ENCODE measurements at regions not wholly inside any gene's neighbourhood (a gene's known extent, or its start where the extent isn't known, plus 50 kb on each side); places are given as distances from the start of the nearest gene placed in this dataset.

DNA sequence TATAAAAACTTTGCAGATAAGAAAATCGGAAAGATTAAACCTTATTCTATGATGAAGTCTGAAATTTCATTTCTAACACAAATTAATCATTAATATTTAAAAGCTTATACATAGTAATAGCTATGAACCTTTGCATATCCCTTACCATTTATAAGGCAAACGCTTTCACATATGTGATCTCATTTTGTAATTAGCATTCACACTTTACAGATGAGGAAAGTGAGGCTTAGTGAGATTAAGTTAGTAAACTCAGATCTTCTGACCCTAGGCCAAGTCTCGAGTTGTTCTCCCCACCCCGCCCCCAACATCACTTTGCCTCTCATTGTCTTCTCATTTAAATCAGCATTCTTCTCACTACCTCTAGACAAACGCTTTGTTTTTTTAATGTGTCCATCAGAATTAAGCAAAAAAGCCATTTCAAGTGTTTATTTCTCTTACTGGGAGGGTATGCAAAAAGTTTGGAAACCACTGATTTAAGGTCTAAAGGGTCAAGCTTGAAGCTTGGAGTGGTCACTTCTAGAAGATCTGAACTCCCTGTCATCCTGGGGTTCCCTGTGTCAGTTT lies 172.9 kb upstream of the BCL6 start:
- ChIA-PET RAD21 (ENCODE audit: low non-redundant PET in 1 of 2, low total read pairs in 2 of 2, uncharacterized antibody in 2 of 2, unreplicated experiment in 2 of 2) (no interaction called here), POLR2A (no interaction called here), CTCF (no interaction called here)
- no peak overlapping the region for H3K4me3 ChIP-seq (replicated peaks in 1 of 2; ENCODE audit: low read depth in 1 of 2, low read length in 2 of 2)
- intact Hi-C loops (cut with micrococcal nuclease), result no loop called here
- no peaks in the 10 kb centered on the region for H3K9me3 ChIP-seq (ENCODE audit: control insufficient read depth in 1 of 2, insufficient read depth in 1 of 2, low read depth in 1 of 2, low read length in 2 of 2)
- DNase-seq (ENCODE audit: low read depth, low spot score) (no peak), ATAC-seq (no peak)
- no peak overlapping the region for H2AFZ ChIP-seq (ENCODE audit: low read depth, low read length, poor library complexity, severe bottlenecking)
- no peaks in the 10 kb centered on the region for H4K20me1 ChIP-seq (ENCODE audit: insufficient read depth)
- no peaks in the 10 kb centered on the region for H3K27me3 ChIP-seq (ENCODE audit: insufficient read depth, low read length)
- H3K9ac ChIP-seq (ENCODE audit: low read length), result no peak overlapping the region
- TF ChIP-seq SRF (IDR thresholded peaks at IDR 0.05; ENCODE audit: low read depth) (no peak), EZH2 (IDR thresholded peaks at IDR 0.05) (no peak), ZNF274 (IDR thresholded peaks at IDR 0.05; ENCODE audit: low read depth, low read length) (no peak), JUND (IDR thresholded peaks at IDR 0.05) (no peak), POLR2A (IDR thresholded peaks at IDR 0.05; ENCODE audit: borderline replicate concordance, extremely low read depth, insufficient read depth, insufficient read length) (no peak), SIN3A (IDR thresholded peaks at IDR 0.05; ENCODE audit: low read depth) (no peak), EZH2phosphoT487 (IDR thresholded peaks at IDR 0.05; ENCODE audit: borderline replicate concordance) (no peak), TCF7L2 (IDR thresholded peaks at IDR 0.05; ENCODE audit: borderline replicate concordance, extremely low read depth, insufficient read depth, insufficient read length) (no peak), EGR1 (IDR thresholded peaks at IDR 0.05; ENCODE audit: low read depth) (no peak), CEBPB (IDR thresholded peaks at IDR 0.05; ENCODE audit: low read depth) (no peak), ELF1 (IDR thresholded peaks at IDR 0.05; ENCODE audit: borderline replicate concordance, low read depth) (no peak), ZFX (IDR thresholded peaks at IDR 0.05) (no peak)
- TF ChIP-seq, protein P1, sequence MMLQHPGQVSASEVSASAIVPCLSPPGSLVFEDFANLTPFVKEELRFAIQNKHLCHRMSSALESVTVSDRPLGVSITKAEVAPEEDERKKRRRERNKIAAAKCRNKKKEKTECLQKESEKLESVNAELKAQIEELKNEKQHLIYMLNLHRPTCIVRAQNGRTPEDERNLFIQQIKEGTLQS (IDR thresholded peaks at IDR 0.05), result no peak
- TF ChIP-seq, protein P2, sequence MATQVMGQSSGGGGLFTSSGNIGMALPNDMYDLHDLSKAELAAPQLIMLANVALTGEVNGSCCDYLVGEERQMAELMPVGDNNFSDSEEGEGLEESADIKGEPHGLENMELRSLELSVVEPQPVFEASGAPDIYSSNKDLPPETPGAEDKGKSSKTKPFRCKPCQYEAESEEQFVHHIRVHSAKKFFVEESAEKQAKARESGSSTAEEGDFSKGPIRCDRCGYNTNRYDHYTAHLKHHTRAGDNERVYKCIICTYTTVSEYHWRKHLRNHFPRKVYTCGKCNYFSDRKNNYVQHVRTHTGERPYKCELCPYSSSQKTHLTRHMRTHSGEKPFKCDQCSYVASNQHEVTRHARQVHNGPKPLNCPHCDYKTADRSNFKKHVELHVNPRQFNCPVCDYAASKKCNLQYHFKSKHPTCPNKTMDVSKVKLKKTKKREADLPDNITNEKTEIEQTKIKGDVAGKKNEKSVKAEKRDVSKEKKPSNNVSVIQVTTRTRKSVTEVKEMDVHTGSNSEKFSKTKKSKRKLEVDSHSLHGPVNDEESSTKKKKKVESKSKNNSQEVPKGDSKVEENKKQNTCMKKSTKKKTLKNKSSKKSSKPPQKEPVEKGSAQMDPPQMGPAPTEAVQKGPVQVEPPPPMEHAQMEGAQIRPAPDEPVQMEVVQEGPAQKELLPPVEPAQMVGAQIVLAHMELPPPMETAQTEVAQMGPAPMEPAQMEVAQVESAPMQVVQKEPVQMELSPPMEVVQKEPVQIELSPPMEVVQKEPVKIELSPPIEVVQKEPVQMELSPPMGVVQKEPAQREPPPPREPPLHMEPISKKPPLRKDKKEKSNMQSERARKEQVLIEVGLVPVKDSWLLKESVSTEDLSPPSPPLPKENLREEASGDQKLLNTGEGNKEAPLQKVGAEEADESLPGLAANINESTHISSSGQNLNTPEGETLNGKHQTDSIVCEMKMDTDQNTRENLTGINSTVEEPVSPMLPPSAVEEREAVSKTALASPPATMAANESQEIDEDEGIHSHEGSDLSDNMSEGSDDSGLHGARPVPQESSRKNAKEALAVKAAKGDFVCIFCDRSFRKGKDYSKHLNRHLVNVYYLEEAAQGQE (IDR thresholded peaks at IDR 0.05; ENCODE audit: low read depth), result no peak
- TF ChIP-seq, protein P3, sequence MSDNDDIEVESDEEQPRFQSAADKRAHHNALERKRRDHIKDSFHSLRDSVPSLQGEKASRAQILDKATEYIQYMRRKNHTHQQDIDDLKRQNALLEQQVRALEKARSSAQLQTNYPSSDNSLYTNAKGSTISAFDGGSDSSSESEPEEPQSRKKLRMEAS (IDR thresholded peaks at IDR 0.05), result no peak
- TF ChIP-seq, protein P4, sequence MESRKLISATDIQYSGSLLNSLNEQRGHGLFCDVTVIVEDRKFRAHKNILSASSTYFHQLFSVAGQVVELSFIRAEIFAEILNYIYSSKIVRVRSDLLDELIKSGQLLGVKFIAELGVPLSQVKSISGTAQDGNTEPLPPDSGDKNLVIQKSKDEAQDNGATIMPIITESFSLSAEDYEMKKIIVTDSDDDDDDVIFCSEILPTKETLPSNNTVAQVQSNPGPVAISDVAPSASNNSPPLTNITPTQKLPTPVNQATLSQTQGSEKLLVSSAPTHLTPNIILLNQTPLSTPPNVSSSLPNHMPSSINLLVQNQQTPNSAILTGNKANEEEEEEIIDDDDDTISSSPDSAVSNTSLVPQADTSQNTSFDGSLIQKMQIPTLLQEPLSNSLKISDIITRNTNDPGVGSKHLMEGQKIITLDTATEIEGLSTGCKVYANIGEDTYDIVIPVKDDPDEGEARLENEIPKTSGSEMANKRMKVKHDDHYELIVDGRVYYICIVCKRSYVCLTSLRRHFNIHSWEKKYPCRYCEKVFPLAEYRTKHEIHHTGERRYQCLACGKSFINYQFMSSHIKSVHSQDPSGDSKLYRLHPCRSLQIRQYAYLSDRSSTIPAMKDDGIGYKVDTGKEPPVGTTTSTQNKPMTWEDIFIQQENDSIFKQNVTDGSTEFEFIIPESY (IDR thresholded peaks at IDR 0.05; ENCODE audit: extremely low read depth, insufficient replicate concordance, low read length), result no peak
- no peaks in the 10 kb centered on the region for H3K9me2 ChIP-seq (ENCODE audit: insufficient read depth)
- no TSS peak for BruUV-seq (replicated peaks)
- H3K4me2 ChIP-seq (ENCODE audit: low read length), result no peak overlapping the region
- H3K79me2 ChIP-seq (ENCODE audit: insufficient read depth, low read length), result no peaks in the 10 kb centered on the region
- peaks cover 5 to 11% of the 10 kb centered on the region in 2 experiments; a peak in 2 of 4 replicates for H3K4me1 ChIP-seq (ENCODE audit: control insufficient read depth in 1 of 2, insufficient read depth in 2 of 2, low read length in 2 of 2)
- H3K27ac ChIP-seq (ENCODE audit: low read depth, low read length), result no peak overlapping the region
- H3K36me3 ChIP-seq (ENCODE audit: control insufficient read depth in 1 of 2, insufficient read depth in 2 of 2, low read length in 2 of 2), result no peaks in the 10 kb centered on the region

All from HCT116 (cell line).